T-helper 17 cell (primary cell): ENCODE measurements at regions not wholly inside any gene's neighbourhood (a gene's known extent, or its start where the extent isn't known, plus 50 kb on each side); places are given as distances from the start of the nearest gene placed in this dataset.

Source experiments
- ATAC-seq: fragments of 150-1000 bp; cut with Tn5 transposase; 2 replicates; pipeline ENCODE4 v1.10.0; 2021; ENCODE audit warnings: mild to moderate bottlenecking, moderate library complexity
- DNase-seq, 3 donors: peaks; one replicate each; pipeline versions ENCODE4 v3.0.0 to v3.0.0-alpha.2; 2020 to 2021
- H3K9me3 ChIP-seq: one replicate; pipeline ENCODE4 v1.7.0; 2013; ENCODE audit warnings: low read length, mild to moderate bottlenecking; ENCODE audit not compliant: control insufficient read depth, poor library complexity, severe bottlenecking
- H3K27ac Mint-ChIP-seq: one replicate; pipeline ENCODE4 v1.8.0; 2022; ENCODE audit warnings: mild to moderate bottlenecking, moderate library complexity, mixed read lengths
- H3K27me3 Mint-ChIP-seq: one replicate; pipeline ENCODE4 v1.8.0; 2022; ENCODE audit warnings: mixed read lengths
- H3K36me3 Mint-ChIP-seq: one replicate; pipeline ENCODE4 v1.8.0; 2022; ENCODE audit warnings: low read depth, mixed read lengths
- H3K4me1 Mint-ChIP-seq: one replicate; pipeline ENCODE4 v1.8.0; 2022; ENCODE audit warnings: mild to moderate bottlenecking, mixed read lengths
- H3K4me3 Mint-ChIP-seq: one replicate; pipeline ENCODE4 v1.8.0; 2022; ENCODE audit warnings: mild to moderate bottlenecking, moderate library complexity, mixed read lengths

- Mint-ChIP-seq H3K27ac (no peak overlapping the region), H3K4me3 (no peak overlapping the region), H3K36me3 (no peaks in the 10 kb centered on the region), H3K27me3 (no peaks in the 10 kb centered on the region), H3K4me1 (no peaks in the 10 kb centered on the region)
- DNase-seq: no peak
- peaks cover 4% of the 10 kb centered on the region for H3K9me3 ChIP-seq
- no peak for ATAC-seq
Measured at GRCh38 chr7:41491883-41492471, 210.9 kb downstream of the INHBA start.

DNA sequence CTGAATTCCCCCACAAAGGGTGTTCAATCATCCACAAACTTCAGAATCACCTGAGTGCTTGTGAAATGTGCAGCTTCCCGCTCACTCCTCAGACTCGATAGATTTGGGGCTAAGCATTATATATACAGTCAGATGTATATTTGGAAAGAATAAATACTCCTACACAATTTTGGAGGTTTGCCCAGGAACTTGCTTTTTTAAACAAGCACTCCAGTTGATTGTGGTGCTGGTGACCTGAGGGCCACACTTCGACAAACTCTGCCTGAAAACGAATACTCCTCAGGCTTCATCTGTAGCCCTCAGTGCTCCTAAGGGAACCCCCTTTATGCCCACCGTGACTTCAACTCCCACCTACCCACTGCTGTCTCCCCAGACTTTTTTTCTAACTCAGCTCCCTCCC is 211.6 kb downstream of the INHBA start:
- no peaks in the 10 kb centered on the region for H3K27me3 Mint-ChIP-seq
- no peak for ATAC-seq
- no peaks in the 10 kb centered on the region for H3K4me1 Mint-ChIP-seq
- H3K4me3 Mint-ChIP-seq: no peak overlapping the region
- H3K27ac Mint-ChIP-seq: no peak overlapping the region
- no peak for DNase-seq
- no peaks in the 10 kb centered on the region for H3K9me3 ChIP-seq
- H3K36me3 Mint-ChIP-seq: no peaks in the 10 kb centered on the region

GRCh38 chr7:41489885-41490284 is 213.0 kb downstream of the INHBA start:
- H3K36me3 Mint-ChIP-seq: no peaks in the 10 kb centered on the region
- ATAC-seq (no peak), DNase-seq (no peak)
- no peaks in the 10 kb centered on the region for H3K9me3 ChIP-seq
- no peak overlapping the region for H3K27ac Mint-ChIP-seq
- H3K27me3 Mint-ChIP-seq: no peaks in the 10 kb centered on the region
- no peaks in the 10 kb centered on the region for H3K4me1 Mint-ChIP-seq
- no peak overlapping the region for H3K4me3 Mint-ChIP-seq

DNA sequence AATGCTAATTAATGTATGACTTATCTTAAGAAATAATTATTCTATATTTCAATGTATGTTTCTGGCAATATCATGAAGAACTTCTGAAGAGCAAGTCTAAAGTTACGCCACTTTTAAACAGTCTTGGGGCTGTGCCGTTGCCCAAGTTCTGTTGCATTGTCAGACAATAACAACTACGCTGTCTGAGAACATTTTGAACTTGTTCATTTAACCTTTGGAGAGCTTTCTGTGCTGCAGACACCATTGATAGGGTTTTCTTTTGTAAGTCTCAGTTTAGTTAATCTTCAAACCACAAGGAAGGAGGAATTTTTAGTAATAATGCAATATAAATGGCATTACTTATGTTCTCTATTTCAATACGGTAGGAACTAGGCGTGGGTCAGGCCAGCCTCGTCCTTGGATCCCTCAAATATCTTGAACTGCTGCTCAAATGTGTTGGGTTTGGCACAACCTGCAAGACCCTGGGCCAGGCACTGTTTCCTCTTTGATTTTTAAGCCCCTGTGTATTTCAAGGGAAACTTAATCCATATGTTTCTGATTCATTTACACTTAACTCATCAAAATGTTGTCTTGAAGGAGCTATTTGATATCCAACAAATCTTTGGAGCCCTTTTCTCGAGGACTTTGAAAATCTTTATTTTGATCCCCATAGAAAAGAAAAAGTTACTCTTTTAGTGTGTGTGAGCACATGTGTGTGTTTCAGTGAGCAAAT is 215.5 kb downstream of the INHBA start:
- DNase-seq: no peak
- H3K9me3 ChIP-seq: no peaks in the 10 kb centered on the region
- H3K27me3 Mint-ChIP-seq: no peaks in the 10 kb centered on the region
- H3K36me3 Mint-ChIP-seq: no peaks in the 10 kb centered on the region
- H3K27ac Mint-ChIP-seq: no peak overlapping the region
- no peak for ATAC-seq
- no peak overlapping the region for H3K4me3 Mint-ChIP-seq
- H3K4me1 Mint-ChIP-seq: no peaks in the 10 kb centered on the region

DNA sequence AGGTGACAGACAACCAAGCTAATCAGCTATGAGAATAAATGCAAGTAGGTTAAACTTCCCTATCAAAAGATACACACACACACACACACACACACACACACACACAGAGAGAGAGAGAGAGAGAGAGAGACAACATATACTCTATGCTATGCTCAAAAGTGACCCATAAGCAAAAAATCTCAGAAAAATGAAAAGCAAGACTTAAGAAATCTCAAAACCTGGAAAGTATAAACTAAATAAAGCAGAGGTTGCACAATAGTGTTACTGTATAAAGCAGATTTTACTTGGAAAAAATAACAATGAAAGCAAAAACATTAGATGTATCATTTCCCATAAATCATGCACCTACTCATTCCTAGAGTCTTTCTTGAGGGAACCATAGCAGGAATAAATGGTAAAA is 221.5 kb downstream of the INHBA start:
- no peaks in the 10 kb centered on the region for H3K9me3 ChIP-seq
- H3K27ac Mint-ChIP-seq: no peak overlapping the region
- H3K4me1 Mint-ChIP-seq: no peaks in the 10 kb centered on the region
- no peak for DNase-seq
- no peaks in the 10 kb centered on the region for H3K36me3 Mint-ChIP-seq
- no peak for ATAC-seq
- no peak overlapping the region for H3K4me3 Mint-ChIP-seq
- H3K27me3 Mint-ChIP-seq: no peaks in the 10 kb centered on the region

GRCh38 chr7:41478187-41478586 is 224.7 kb downstream of the INHBA start:
- ATAC-seq (no peak), DNase-seq (no peak)
- H3K4me1 Mint-ChIP-seq: no peaks in the 10 kb centered on the region
- no peak overlapping the region for H3K27ac Mint-ChIP-seq
- no peaks in the 10 kb centered on the region for H3K9me3 ChIP-seq
- H3K27me3 Mint-ChIP-seq: no peaks in the 10 kb centered on the region
- no peak overlapping the region for H3K4me3 Mint-ChIP-seq
- no peaks in the 10 kb centered on the region for H3K36me3 Mint-ChIP-seq

DNA sequence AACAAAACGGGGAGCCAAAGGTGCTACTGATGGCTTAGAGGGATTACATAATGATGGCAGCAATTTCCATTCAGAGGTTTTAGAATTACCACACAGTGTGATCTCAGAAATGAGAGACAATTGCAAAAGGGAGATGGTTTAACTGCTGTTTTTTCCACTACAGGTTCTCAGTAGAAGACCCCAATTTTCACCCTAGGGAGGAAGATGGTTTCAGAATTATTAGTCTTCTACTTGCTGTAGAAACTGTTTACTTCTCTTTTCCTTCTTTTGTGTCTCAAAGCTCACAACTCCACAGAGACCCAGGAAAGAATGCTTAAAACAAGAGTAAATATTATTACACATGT is 226.5 kb downstream of the INHBA start:
- ATAC-seq: no peak
- H3K4me1 Mint-ChIP-seq: no peaks in the 10 kb centered on the region
- H3K9me3 ChIP-seq: no peaks in the 10 kb centered on the region
- H3K4me3 Mint-ChIP-seq: no peak overlapping the region
- no peaks in the 10 kb centered on the region for H3K27me3 Mint-ChIP-seq
- no peak for DNase-seq
- no peaks in the 10 kb centered on the region for H3K36me3 Mint-ChIP-seq
- no peak overlapping the region for H3K27ac Mint-ChIP-seq

- H3K36me3 Mint-ChIP-seq: no peaks in the 10 kb centered on the region
- no peak overlapping the region for H3K4me3 Mint-ChIP-seq
- no peaks in the 10 kb centered on the region for H3K9me3 ChIP-seq
- DNase-seq (no peak), ATAC-seq (no peak)
- H3K27me3 Mint-ChIP-seq: no peaks in the 10 kb centered on the region
- H3K27ac Mint-ChIP-seq: no peak overlapping the region
- no peaks in the 10 kb centered on the region for H3K4me1 Mint-ChIP-seq
Measured at GRCh38 chr7:41475801-41476459, 227.0 kb downstream of the INHBA start.

GRCh38 chr7:41472427-41473125 is 230.3 kb downstream of the INHBA start:
- no peak overlapping the region for H3K27ac Mint-ChIP-seq
- no peaks in the 10 kb centered on the region for H3K36me3 Mint-ChIP-seq
- DNase-seq (no peak), ATAC-seq (no peak)
- H3K4me3 Mint-ChIP-seq: no peak overlapping the region
- H3K9me3 ChIP-seq: no peaks in the 10 kb centered on the region
- H3K4me1 Mint-ChIP-seq: no peaks in the 10 kb centered on the region
- H3K27me3 Mint-ChIP-seq: no peaks in the 10 kb centered on the region

GRCh38 chr7:41470081-41470480 is 232.8 kb downstream of the INHBA start:
- H3K4me1 Mint-ChIP-seq: no peaks in the 10 kb centered on the region
- no peaks in the 10 kb centered on the region for H3K27me3 Mint-ChIP-seq
- ATAC-seq: no peak
- H3K9me3 ChIP-seq: no peaks in the 10 kb centered on the region
- no peak overlapping the region for H3K27ac Mint-ChIP-seq
- no peaks in the 10 kb centered on the region for H3K36me3 Mint-ChIP-seq
- no peak overlapping the region for H3K4me3 Mint-ChIP-seq
- no peak for DNase-seq

- Mint-ChIP-seq H3K4me3 (no peak overlapping the region), H3K27ac (no peak overlapping the region), H3K4me1 (no peaks in the 10 kb centered on the region), H3K36me3 (no peaks in the 10 kb centered on the region), H3K27me3 (no peaks in the 10 kb centered on the region)
- no peak for ATAC-seq
- H3K9me3 ChIP-seq: no peaks in the 10 kb centered on the region
- no peak for DNase-seq
Measured at GRCh38 chr7:41467596-41467995, 235.3 kb downstream of the INHBA start.

GRCh38 chr7:41466760-41467384 is 236.0 kb downstream of the INHBA start:
- ATAC-seq (no peak), DNase-seq (no peak)
- Mint-ChIP-seq H3K36me3 (no peaks in the 10 kb centered on the region), H3K27ac (no peak overlapping the region), H3K27me3 (no peaks in the 10 kb centered on the region), H3K4me3 (no peak overlapping the region), H3K4me1 (no peaks in the 10 kb centered on the region)
- H3K9me3 ChIP-seq: no peaks in the 10 kb centered on the region

- Mint-ChIP-seq H3K27ac (no peak overlapping the region), H3K4me1 (no peaks in the 10 kb centered on the region), H3K36me3 (no peaks in the 10 kb centered on the region)
Measured at GRCh38 chr7:41465571-41465970, 237.3 kb downstream of the INHBA start.

More at GRCh38 chr7:41465571-41465970, 237.3 kb downstream of the INHBA start:
- Mint-ChIP-seq H3K4me3 (no peak overlapping the region), H3K27me3 (no peaks in the 10 kb centered on the region)
- no peak for ATAC-seq
- no peaks in the 10 kb centered on the region for H3K9me3 ChIP-seq
- no peak for DNase-seq
